ENCODE measurements at regions not wholly inside any gene's neighbourhood (a gene's known extent, or its start where the extent isn't known, plus 50 kb on each side); places are given as distances from the start of the nearest gene placed in this dataset.

- Mint-ChIP-seq H3K9me3 (ENCODE audit: unreplicated experiment) (no peaks in the 10 kb centered on the region), H3K27ac (ENCODE audit: unreplicated experiment) (no peak overlapping the region), H3K4me3 (ENCODE audit: unreplicated experiment) (no peak overlapping the region), H3K4me1 (ENCODE audit: low read depth, unreplicated experiment) (no peaks in the 10 kb centered on the region), H3K36me3 (ENCODE audit: insufficient read depth, unreplicated experiment) (no peaks in the 10 kb centered on the region), H3K27me3 (ENCODE audit: insufficient read depth, unreplicated experiment) (peaks cover 4% of the 10 kb centered on the region)
- intact Hi-C loops (cut with micrococcal nuclease; ENCODE audit: unreplicated experiment) = no loop called here
- BruUV-seq (replicated peaks) = no TSS peak
- no peak for DNase-seq
- peaks cover 4% of the 10 kb centered on the region; the same call in 1 of the 2 replicates for H3K4me1 ChIP-seq
- no peaks in the 10 kb centered on the region for H3K36me3 ChIP-seq (ENCODE audit: control insufficient read depth, insufficient read depth, low read length)
- no peaks in the 10 kb centered on the region for H3K27me3 ChIP-seq (replicated peaks; ENCODE audit: control insufficient read depth, insufficient read depth, low read length)
- no peak for TF ChIP-seq CTCF (IDR thresholded peaks at IDR 0.05; ENCODE audit: insufficient read depth in 1 of 2, low read depth in 1 of 2, low read length in 1 of 2, severe bottlenecking in 1 of 2, unreplicated experiment in 1 of 2)
- H3K4me3 ChIP-seq (ENCODE audit: low read depth, low read length) = no peak overlapping the region
- H3K9me3 ChIP-seq = no peaks in the 10 kb centered on the region
- POLR2A ChIA-PET = no interaction called here
- CTCF ChIA-PET = no interaction called here
Measured at GRCh38 chr21:41076064-41076463, 91.9 kb upstream of the BACE2 start.

GRCh38 chr21:41079159-41079558 lies 88.8 kb upstream of the BACE2 start:
- Mint-ChIP-seq H3K4me3 (ENCODE audit: unreplicated experiment) (no peak overlapping the region), H3K4me1 (ENCODE audit: low read depth, unreplicated experiment) (no peaks in the 10 kb centered on the region), H3K27me3 (ENCODE audit: insufficient read depth, unreplicated experiment) (no peaks in the 10 kb centered on the region), H3K27ac (ENCODE audit: unreplicated experiment) (no peak overlapping the region), H3K36me3 (ENCODE audit: insufficient read depth, unreplicated experiment) (no peaks in the 10 kb centered on the region), H3K9me3 (ENCODE audit: unreplicated experiment) (no peaks in the 10 kb centered on the region)
- Histone ChIP-seq H3K36me3 (ENCODE audit: control insufficient read depth, insufficient read depth, low read length) (no peaks in the 10 kb centered on the region), H3K4me3 (ENCODE audit: low read depth, low read length) (no peak overlapping the region), H3K27me3 (replicated peaks; ENCODE audit: control insufficient read depth, insufficient read depth, low read length) (no peaks in the 10 kb centered on the region), H3K4me1 (peaks cover 4% of the 10 kb centered on the region; the same call in 1 of the 2 replicates), H3K9me3 (no peaks in the 10 kb centered on the region)
- ChIA-PET CTCF (no interaction called here), POLR2A (no interaction called here)
- BruUV-seq (replicated peaks) = no TSS peak
- TF ChIP-seq CTCF (IDR thresholded peaks at IDR 0.05; ENCODE audit: insufficient read depth in 1 of 2, low read depth in 1 of 2, low read length in 1 of 2, severe bottlenecking in 1 of 2, unreplicated experiment in 1 of 2) = no peak
- intact Hi-C loops (cut with micrococcal nuclease; ENCODE audit: unreplicated experiment) = no loop called here
- DNase-seq = no peak

DNA sequence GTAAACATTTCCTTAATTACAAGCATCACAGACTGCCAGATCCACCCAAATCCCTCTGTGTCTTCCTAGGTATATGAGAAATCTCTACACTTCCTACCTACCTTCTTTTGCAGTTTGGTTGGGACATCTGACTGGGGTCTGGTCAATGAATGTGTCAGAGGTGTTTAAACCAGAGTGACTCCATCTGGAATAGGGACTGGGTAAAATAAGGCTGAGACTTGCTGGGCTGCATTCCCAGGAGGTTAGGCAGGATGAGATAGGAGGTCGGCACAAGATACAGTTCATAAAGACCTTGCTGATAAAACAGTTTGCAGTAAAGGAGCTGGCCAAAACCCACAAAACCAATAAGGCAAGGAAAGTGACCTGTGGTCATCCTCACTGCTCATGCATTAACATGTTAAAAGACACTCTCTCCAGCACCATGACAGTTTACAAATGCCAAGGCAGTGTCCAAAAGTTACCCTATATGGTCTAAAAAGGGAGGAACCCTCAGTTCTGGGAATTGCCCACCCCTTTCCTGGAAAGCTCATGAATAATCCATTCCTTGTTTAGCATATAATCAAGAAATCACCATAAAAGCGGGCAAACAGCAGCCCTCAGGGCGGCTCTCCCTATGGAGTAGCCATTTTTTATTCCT lies 87.4 kb upstream of the BACE2 start:
- Histone ChIP-seq H3K4me1 (peaks cover 4% of the 10 kb centered on the region; the same call in 1 of the 2 replicates), H3K27me3 (replicated peaks; ENCODE audit: control insufficient read depth, insufficient read depth, low read length) (no peaks in the 10 kb centered on the region), H3K4me3 (ENCODE audit: low read depth, low read length) (no peak overlapping the region), H3K36me3 (ENCODE audit: control insufficient read depth, insufficient read depth, low read length) (no peaks in the 10 kb centered on the region), H3K9me3 (no peaks in the 10 kb centered on the region)
- no TSS peak for BruUV-seq (replicated peaks)
- POLR2A ChIA-PET = no interaction called here
- no peak overlapping the region for H3K4me3 Mint-ChIP-seq (ENCODE audit: unreplicated experiment)
- TF ChIP-seq CTCF (IDR thresholded peaks at IDR 0.05; ENCODE audit: insufficient read depth in 1 of 2, low read depth in 1 of 2, low read length in 1 of 2, severe bottlenecking in 1 of 2, unreplicated experiment in 1 of 2) = no peak
- H3K27ac Mint-ChIP-seq (ENCODE audit: unreplicated experiment) = no peak overlapping the region
- CTCF ChIA-PET = no interaction called here
- intact Hi-C loops (cut with micrococcal nuclease; ENCODE audit: unreplicated experiment) = no loop called here
- H3K4me1 Mint-ChIP-seq (ENCODE audit: low read depth, unreplicated experiment) = no peaks in the 10 kb centered on the region
- H3K27me3 Mint-ChIP-seq (ENCODE audit: insufficient read depth, unreplicated experiment) = no peaks in the 10 kb centered on the region
- H3K36me3 Mint-ChIP-seq (ENCODE audit: insufficient read depth, unreplicated experiment) = no peaks in the 10 kb centered on the region
- no peaks in the 10 kb centered on the region for H3K9me3 Mint-ChIP-seq (ENCODE audit: unreplicated experiment)
- no peak for DNase-seq
